ENCODE measurements at regions not wholly inside any gene's neighbourhood (a gene's known extent, or its start where the extent isn't known, plus 50 kb on each side); places are given as distances from the start of the nearest gene placed in this dataset.

DNA sequence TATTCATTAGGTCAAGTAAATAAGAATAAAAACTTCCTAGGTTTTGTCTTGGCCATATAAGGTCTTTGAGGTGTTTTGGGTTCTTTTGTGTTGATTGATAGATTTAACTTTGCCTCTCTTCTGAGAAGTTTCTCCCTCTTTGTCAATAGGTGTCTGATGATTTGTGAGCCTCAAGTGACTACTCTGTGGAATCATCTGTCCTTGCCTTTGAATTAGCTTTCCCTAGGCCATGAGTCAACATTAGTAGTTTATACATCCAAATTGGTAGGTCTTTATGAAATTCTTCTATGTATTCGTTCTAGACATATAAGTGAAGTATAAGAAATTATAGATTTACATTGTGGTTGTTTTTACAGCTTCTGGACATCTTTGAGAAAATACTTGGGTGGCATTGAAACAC, 864.4 kb downstream of the USP25 start:
- Mint-ChIP-seq H3K27me3 (ENCODE audit: low read depth) (no peaks in the 10 kb centered on the region), H3K27ac (ENCODE audit: unreplicated experiment) (no peak overlapping the region)
- TF ChIP-seq, protein P1, sequence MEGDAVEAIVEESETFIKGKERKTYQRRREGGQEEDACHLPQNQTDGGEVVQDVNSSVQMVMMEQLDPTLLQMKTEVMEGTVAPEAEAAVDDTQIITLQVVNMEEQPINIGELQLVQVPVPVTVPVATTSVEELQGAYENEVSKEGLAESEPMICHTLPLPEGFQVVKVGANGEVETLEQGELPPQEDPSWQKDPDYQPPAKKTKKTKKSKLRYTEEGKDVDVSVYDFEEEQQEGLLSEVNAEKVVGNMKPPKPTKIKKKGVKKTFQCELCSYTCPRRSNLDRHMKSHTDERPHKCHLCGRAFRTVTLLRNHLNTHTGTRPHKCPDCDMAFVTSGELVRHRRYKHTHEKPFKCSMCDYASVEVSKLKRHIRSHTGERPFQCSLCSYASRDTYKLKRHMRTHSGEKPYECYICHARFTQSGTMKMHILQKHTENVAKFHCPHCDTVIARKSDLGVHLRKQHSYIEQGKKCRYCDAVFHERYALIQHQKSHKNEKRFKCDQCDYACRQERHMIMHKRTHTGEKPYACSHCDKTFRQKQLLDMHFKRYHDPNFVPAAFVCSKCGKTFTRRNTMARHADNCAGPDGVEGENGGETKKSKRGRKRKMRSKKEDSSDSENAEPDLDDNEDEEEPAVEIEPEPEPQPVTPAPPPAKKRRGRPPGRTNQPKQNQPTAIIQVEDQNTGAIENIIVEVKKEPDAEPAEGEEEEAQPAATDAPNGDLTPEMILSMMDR (IDR thresholded peaks at IDR 0.05), result no peak

DNA sequence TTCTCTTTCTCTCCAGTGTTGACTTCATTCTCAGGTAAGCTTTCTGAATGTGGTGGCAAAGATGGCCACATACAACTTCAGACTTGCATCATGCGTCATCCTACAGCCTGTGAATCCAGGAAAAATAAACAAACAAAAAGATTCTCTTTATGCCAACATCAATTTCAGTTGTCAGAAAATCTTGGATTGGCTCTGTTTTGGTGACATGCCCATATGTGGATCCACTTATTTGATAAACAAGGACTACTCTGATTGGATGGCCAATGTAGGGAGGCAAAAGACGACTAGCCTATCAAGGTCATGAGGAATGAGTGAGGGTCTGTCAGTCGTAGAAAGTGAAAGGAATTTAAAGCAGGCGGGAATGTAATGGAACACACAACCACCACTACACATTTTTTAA, 866.6 kb downstream of the USP25 start:
- Mint-ChIP-seq H3K27ac (ENCODE audit: unreplicated experiment) (peak overlapping the region; percentile 57), H3K36me3 (ENCODE audit: low read depth) (peaks cover 4% of the 10 kb centered on the region), H3K4me3 (ENCODE audit: unreplicated experiment) (no peak overlapping the region), H3K4me1 (ENCODE audit: low read depth) (peaks cover 12% of the 10 kb centered on the region), H3K9me3 (ENCODE audit: low read depth) (peaks cover 6% of the 10 kb centered on the region), H3K27me3 (ENCODE audit: low read depth) (no peaks in the 10 kb centered on the region)
- TF ChIP-seq, protein P1 (IDR thresholded peaks at IDR 0.05), result no peak
- DNase-seq (ENCODE audit: low spot score), result no peak

More for the DNA sequence above, 864.4 kb downstream of the USP25 start:
- peaks cover 12% of the 10 kb centered on the region for H3K4me1 Mint-ChIP-seq (ENCODE audit: low read depth)
- H3K36me3 Mint-ChIP-seq (ENCODE audit: low read depth), result peaks cover 4% of the 10 kb centered on the region
- no peak for DNase-seq (ENCODE audit: low spot score)
- H3K9me3 Mint-ChIP-seq (ENCODE audit: low read depth), result peaks cover 6% of the 10 kb centered on the region
- no peak overlapping the region for H3K4me3 Mint-ChIP-seq (ENCODE audit: unreplicated experiment)

DNA sequence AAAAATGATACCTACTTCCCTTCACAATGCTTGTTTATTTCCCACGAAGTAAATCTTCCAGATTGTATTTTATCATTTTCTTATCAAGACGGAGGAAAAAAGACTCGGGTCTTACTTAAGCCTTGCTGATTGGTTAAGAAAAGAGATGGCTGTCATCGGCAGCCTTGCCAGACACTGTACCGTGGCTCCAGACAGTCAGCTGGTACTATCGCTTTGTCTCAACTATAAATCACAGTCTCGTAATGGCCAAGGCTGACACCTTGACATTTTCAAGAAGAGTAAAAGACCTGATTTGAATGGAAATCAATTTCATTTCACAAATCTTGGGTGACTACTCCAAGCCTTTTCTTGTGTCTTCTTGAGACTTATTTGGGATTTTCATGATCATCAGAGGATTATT, 868.0 kb downstream of the USP25 start:
- Mint-ChIP-seq H3K4me1 (ENCODE audit: low read depth) (peaks cover 5% of the 10 kb centered on the region), H3K9me3 (ENCODE audit: low read depth) (peaks cover 6% of the 10 kb centered on the region), H3K4me3 (ENCODE audit: unreplicated experiment) (no peak overlapping the region), H3K36me3 (ENCODE audit: low read depth) (peaks cover 4% of the 10 kb centered on the region), H3K27ac (ENCODE audit: unreplicated experiment) (no peak overlapping the region), H3K27me3 (ENCODE audit: low read depth) (no peaks in the 10 kb centered on the region)
- no peak for DNase-seq (ENCODE audit: low spot score)
- TF ChIP-seq, protein P1 (IDR thresholded peaks at IDR 0.05), result no peak

DNA sequence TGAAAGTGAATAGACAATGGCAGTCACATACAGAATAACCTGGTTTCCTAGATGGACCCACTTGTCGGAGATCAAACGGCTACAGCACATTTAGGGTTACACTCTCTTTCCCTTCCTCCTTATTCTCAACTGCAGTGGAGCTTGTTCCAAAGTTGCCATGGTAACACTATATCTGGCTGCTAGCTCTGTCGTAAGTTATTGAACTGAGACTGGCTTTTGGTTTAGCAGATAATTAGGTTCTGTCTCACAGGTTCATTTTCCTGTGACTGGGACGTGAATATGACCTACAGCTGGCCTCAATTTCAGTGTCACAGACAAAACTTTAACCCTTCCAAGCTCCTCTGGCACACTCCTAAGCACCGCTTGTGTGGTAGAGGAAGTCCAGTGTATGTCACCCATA, 875.8 kb downstream of the USP25 start:
- no peaks in the 10 kb centered on the region for H3K9me3 Mint-ChIP-seq (ENCODE audit: low read depth)
- peaks cover 7% of the 10 kb centered on the region for H3K36me3 Mint-ChIP-seq (ENCODE audit: low read depth)
- H3K4me3 Mint-ChIP-seq (ENCODE audit: unreplicated experiment), result no peak overlapping the region
- H3K27me3 Mint-ChIP-seq (ENCODE audit: low read depth), result no peaks in the 10 kb centered on the region
- no peak for DNase-seq (ENCODE audit: low spot score)
- TF ChIP-seq, protein P1 (IDR thresholded peaks at IDR 0.05), result no peak
- no peaks in the 10 kb centered on the region for H3K4me1 Mint-ChIP-seq (ENCODE audit: low read depth)
- H3K27ac Mint-ChIP-seq (ENCODE audit: unreplicated experiment), result no peak overlapping the region

DNA sequence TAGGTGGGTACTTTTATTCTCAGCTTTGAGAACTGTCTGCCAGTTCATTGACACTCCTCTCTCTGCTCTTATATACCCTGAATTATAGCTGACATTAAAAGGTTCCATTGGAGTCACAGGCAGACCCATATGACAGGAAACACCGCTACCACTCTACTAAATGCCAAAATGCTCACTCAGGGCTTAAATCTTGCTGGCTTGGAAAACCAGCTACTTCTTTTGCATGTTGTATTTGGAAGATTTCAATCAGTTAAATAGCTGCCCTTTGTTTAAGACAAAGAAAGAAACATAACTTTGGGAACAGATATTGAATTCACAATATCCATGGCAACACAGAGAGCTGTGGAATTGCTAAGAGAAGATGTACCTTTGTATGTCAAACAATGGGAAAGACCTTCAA, 876.5 kb downstream of the USP25 start:
- H3K27ac Mint-ChIP-seq (ENCODE audit: unreplicated experiment), result no peak overlapping the region
- H3K9me3 Mint-ChIP-seq (ENCODE audit: low read depth), result no peaks in the 10 kb centered on the region
- H3K36me3 Mint-ChIP-seq (ENCODE audit: low read depth), result peaks cover 7% of the 10 kb centered on the region
- DNase-seq (ENCODE audit: low spot score), result no peak
- H3K4me3 Mint-ChIP-seq (ENCODE audit: unreplicated experiment), result no peak overlapping the region
- no peaks in the 10 kb centered on the region for H3K27me3 Mint-ChIP-seq (ENCODE audit: low read depth)
- TF ChIP-seq, protein P1 (IDR thresholded peaks at IDR 0.05), result no peak
- H3K4me1 Mint-ChIP-seq (ENCODE audit: low read depth), result no peaks in the 10 kb centered on the region

Measured in chondrocyte (in vitro differentiated cells).